Lower leg skin (tissue), 4 donors: ENCODE measurements at regions not wholly inside any gene's neighbourhood (a gene's known extent, or its start where the extent isn't known, plus 50 kb on each side); places are given as distances from the start of the nearest gene placed in this dataset.
A peak's percentile ranks its signal among the peaks of the same experiment; 100 is the strongest.

Experiments
- DNase-seq, 2 donors: peaks; one replicate each; pipeline ENCODE4 v3.0.0-alpha.2; 2019; ENCODE audit warnings: low spot score in 2 of 2
- H3K4me3 ChIP-seq: fragments of 200-600 bp; sonication (generic); 2 replicates; pipeline ENCODE4 v1.5.1; 2017; ENCODE audit warnings: mild to moderate bottlenecking, low read depth; ENCODE audit not compliant: poor library complexity, severe bottlenecking
- POLR2A ChIP-seq, 2 donors: fragments of 450-650 bp; IDR thresholded peaks; one replicate each; pipeline ENCODE4 v1.6.1; 2016 to 2017; ENCODE audit warnings: antibody characterized with exemption in 2 of 2, mild to moderate bottlenecking in 1 of 2, moderate library complexity in 1 of 2
- WGBS, 2 donors: methylation state at CpG; one replicate each; pipeline ENCODE4 v1.1.5; 2018; 5-methylcytosine and 5-hydroxymethylcytosine counted together
- intact Hi-C: fragments of 100-400 bp; cut with DNase I; formaldehyde crosslinking; loops from one replicate; pipeline ENCODE4 v1.15.0; 2023; ENCODE audit warnings: low total_unique reads
- TF ChIP-seq, protein P1 (sequence below), 3 donors: fragments of 450-650 bp; IDR thresholded peaks; one replicate each; pipeline ENCODE4 v1.5.1; 2016; ENCODE audit warnings: antibody characterized with exemption in 3 of 3, mild to moderate bottlenecking in 3 of 3, moderate library complexity in 2 of 3

GRCh38 chr4:15339737-15340136 is 88.1 kb upstream of the C1QTNF7 start:
- DNase-seq = no peak
- WGBS, 2 donors = 34 to 41% methylated on average over 5 of the region's 5 CpGs
- TF ChIP-seq, protein P1, sequence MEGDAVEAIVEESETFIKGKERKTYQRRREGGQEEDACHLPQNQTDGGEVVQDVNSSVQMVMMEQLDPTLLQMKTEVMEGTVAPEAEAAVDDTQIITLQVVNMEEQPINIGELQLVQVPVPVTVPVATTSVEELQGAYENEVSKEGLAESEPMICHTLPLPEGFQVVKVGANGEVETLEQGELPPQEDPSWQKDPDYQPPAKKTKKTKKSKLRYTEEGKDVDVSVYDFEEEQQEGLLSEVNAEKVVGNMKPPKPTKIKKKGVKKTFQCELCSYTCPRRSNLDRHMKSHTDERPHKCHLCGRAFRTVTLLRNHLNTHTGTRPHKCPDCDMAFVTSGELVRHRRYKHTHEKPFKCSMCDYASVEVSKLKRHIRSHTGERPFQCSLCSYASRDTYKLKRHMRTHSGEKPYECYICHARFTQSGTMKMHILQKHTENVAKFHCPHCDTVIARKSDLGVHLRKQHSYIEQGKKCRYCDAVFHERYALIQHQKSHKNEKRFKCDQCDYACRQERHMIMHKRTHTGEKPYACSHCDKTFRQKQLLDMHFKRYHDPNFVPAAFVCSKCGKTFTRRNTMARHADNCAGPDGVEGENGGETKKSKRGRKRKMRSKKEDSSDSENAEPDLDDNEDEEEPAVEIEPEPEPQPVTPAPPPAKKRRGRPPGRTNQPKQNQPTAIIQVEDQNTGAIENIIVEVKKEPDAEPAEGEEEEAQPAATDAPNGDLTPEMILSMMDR (IDR thresholded peaks at IDR 0.05) = no peak
- no peak for TF ChIP-seq POLR2A (IDR thresholded peaks at IDR 0.05)
- H3K4me3 ChIP-seq = no peak overlapping the region
- intact Hi-C loops = no loop called here

DNA sequence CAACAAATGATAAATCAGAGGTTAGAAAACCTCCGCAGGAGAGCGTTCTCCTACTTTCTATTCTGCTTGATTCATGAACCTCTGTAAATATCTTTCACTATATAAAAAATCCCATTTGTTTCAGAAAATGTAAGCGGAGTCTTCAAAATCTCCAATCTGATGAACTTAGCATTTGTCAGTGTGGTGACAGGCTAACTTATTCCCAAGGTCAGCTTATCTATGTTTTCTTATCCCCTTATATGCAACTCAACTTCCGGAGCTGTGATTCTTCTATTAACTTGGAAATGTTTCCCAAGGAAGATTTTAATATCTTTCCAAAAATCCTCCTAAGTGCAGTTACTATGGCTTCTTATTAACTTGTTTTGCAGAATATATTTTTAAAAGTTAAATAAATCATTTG is 87.5 kb upstream of the C1QTNF7 start:
- WGBS, 2 donors = 49 to 58% methylated on average over 4 of the region's 4 CpGs
- no peak for TF ChIP-seq POLR2A (IDR thresholded peaks at IDR 0.05)
- TF ChIP-seq, protein P1 (IDR thresholded peaks at IDR 0.05) = no peak
- intact Hi-C loops = no loop called here

GRCh38 chr4:15340902-15341732 is 86.7 kb upstream of the C1QTNF7 start:
- TF ChIP-seq POLR2A (IDR thresholded peaks at IDR 0.05) = no peak
- TF ChIP-seq, protein P1 (IDR thresholded peaks at IDR 0.05) = no peak
- no peak for DNase-seq
- no peak overlapping the region for H3K4me3 ChIP-seq
- WGBS, 2 donors = 58 to 67% methylated on average over 13 of the region's 13 CpGs
- intact Hi-C loops = no loop called here

More for the DNA sequence above, 87.5 kb upstream of the C1QTNF7 start:
- no peak overlapping the region for H3K4me3 ChIP-seq
- no peak for DNase-seq

- no peak for TF ChIP-seq POLR2A (IDR thresholded peaks at IDR 0.05)
- TF ChIP-seq, protein P1 (IDR thresholded peaks at IDR 0.05) = no peak
- intact Hi-C loops = no loop called here
- no peak overlapping the region for H3K4me3 ChIP-seq
- WGBS, 2 donors = 60 to 68% methylated on average over 19 to 21 of the region's 21 CpGs
- DNase-seq = peak in 1 of 2 donors; percentile 89
These were observed 86.0 kb upstream of the C1QTNF7 start for GRCh38 chr4:15341733-15342300.

- WGBS, 2 donors = 77 to 87% methylated on average over 4 of the region's 4 CpGs
- intact Hi-C loops = no loop called here
- no peak overlapping the region for H3K4me3 ChIP-seq
- no peak for DNase-seq
- TF ChIP-seq, protein P1 (IDR thresholded peaks at IDR 0.05) = no peak
- TF ChIP-seq POLR2A (IDR thresholded peaks at IDR 0.05) = no peak
These were observed 84.8 kb upstream of the C1QTNF7 start for GRCh38 chr4:15343000-15343399.
